ENCODE measurements at regions not wholly inside any gene's neighbourhood (a gene's known extent, or its start where the extent isn't known, plus 50 kb on each side); places are given as distances from the start of the nearest gene placed in this dataset.

- TF ChIP-seq, protein P1, sequence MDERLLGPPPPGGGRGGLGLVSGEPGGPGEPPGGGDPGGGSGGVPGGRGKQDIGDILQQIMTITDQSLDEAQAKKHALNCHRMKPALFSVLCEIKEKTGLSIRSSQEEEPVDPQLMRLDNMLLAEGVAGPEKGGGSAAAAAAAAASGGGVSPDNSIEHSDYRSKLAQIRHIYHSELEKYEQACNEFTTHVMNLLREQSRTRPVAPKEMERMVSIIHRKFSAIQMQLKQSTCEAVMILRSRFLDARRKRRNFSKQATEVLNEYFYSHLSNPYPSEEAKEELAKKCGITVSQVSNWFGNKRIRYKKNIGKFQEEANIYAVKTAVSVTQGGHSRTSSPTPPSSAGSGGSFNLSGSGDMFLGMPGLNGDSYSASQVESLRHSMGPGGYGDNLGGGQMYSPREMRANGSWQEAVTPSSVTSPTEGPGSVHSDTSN (CRISPR knock-in tag; IDR thresholded peaks at IDR 0.05; ENCODE audit: low read depth): no peak
- TF ChIP-seq, protein P1 (tag; conservative IDR thresholded peaks at IDR 0.05; ENCODE audit: low read depth): no peak
- TF ChIP-seq ZFP30 (CRISPR knock-in tag; IDR thresholded peaks at IDR 0.05; ENCODE audit: borderline replicate concordance): no peak
- TF ChIP-seq CHD4 (IDR thresholded peaks at IDR 0.05; ENCODE audit: insufficient read depth, insufficient replicate concordance, low read depth, low read length, poor library complexity, severe bottlenecking): no peak
- TF ChIP-seq EZH2 (IDR thresholded peaks at IDR 0.05; ENCODE audit: borderline replicate concordance, low read depth, low read length): no peak
- TF ChIP-seq, protein P2, sequence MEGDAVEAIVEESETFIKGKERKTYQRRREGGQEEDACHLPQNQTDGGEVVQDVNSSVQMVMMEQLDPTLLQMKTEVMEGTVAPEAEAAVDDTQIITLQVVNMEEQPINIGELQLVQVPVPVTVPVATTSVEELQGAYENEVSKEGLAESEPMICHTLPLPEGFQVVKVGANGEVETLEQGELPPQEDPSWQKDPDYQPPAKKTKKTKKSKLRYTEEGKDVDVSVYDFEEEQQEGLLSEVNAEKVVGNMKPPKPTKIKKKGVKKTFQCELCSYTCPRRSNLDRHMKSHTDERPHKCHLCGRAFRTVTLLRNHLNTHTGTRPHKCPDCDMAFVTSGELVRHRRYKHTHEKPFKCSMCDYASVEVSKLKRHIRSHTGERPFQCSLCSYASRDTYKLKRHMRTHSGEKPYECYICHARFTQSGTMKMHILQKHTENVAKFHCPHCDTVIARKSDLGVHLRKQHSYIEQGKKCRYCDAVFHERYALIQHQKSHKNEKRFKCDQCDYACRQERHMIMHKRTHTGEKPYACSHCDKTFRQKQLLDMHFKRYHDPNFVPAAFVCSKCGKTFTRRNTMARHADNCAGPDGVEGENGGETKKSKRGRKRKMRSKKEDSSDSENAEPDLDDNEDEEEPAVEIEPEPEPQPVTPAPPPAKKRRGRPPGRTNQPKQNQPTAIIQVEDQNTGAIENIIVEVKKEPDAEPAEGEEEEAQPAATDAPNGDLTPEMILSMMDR (IDR thresholded peaks at IDR 0.05 in 2 of 3, conservative IDR thresholded peaks at IDR 0.05 in 1 of 3; ENCODE audit: insufficient read depth in 2 of 3, low read depth in 1 of 3, low read length in 3 of 3): no peak
- no peak for TF ChIP-seq NFE2L1 (tag; IDR thresholded peaks at IDR 0.05; ENCODE audit: borderline replicate concordance, low read depth)
These were observed 201.0 kb downstream of the GXYLT1 start for GRCh38 chr12:41943671-41944070.

Measured in K562 (cell line).